Tibial nerve (tissue), 4 donors: ENCODE measurements at regions not wholly inside any gene's neighbourhood (a gene's known extent, or its start where the extent isn't known, plus 50 kb on each side); places are given as distances from the start of the nearest gene placed in this dataset.

Source experiments
- CTCF ChIP-seq, 5 experiments: fragments of 200-600 bp in 3 of 5; fragments of 450-650 bp in 2 of 5; sonication (generic) in 3 of 5; IDR thresholded peaks; one replicate each; pipeline ENCODE4 v1.5.1; 2016 to 2019; ENCODE audit warnings: antibody characterized with exemption in 5 of 5, mild to moderate bottlenecking in 3 of 5, moderate library complexity in 2 of 5
- EP300 ChIP-seq, 2 donors: sonication (generic); formaldehyde crosslinking; IDR thresholded peaks; one replicate each; pipeline ENCODE4 v1.6.1; 2017; ENCODE audit warnings: antibody characterized with exemption in 2 of 2, mild to moderate bottlenecking in 1 of 2
- POLR2A ChIP-seq, 2 donors: fragments of 450-650 bp; IDR thresholded peaks; one replicate each; pipeline ENCODE4 v1.6.1; 2017; ENCODE audit warnings: antibody characterized with exemption in 2 of 2, mild to moderate bottlenecking in 2 of 2, moderate library complexity in 2 of 2

GRCh38 chr5:39661026-39661779, 236.4 kb upstream of the DAB2 start:
- TF ChIP-seq CTCF (IDR thresholded peaks at IDR 0.05) (no peak), POLR2A (IDR thresholded peaks at IDR 0.05) (no peak), EP300 (IDR thresholded peaks at IDR 0.05) (no peak)
